A549 (cell line): ENCODE measurements at regions not wholly inside any gene's neighbourhood (a gene's known extent, or its start where the extent isn't known, plus 50 kb on each side); places are given as distances from the start of the nearest gene placed in this dataset.

ENCODE experiments used
- ATAC-seq, 2 experiments: fragments of 200-7000 bp in 1 of 2; fragments of >200 bp in 1 of 2; cut with Nextera tagmentation in 1 of 2; cut with Tn5 transposase in 1 of 2; 3 replicates each; pipeline versions ENCODE4 v1.8.0 to v1.9.1; 2018 to 2020; ENCODE audit warnings: mild to moderate bottlenecking in 1 of 2, moderate library complexity in 1 of 2
- CTCF ChIA-PET: fragments of 300-600 bp; sonication (Branson Sonifier 250); formaldehyde crosslinking; extraction: SDS; loops from one replicate; lab custom pipeline; 2021; ENCODE audit warnings: antibody characterized with exemption, inconsistent platforms; lab: Yijun Ruan, JAX
- POLR2A ChIA-PET: fragments of 350-600 bp; formaldehyde crosslinking; extraction: SDS; loops from one replicate; lab custom pipeline; 2021; ENCODE audit warnings: antibody characterized with exemption, inconsistent platforms; lab: Yijun Ruan, JAX
- DNase-seq, 2 experiments: peaks; one replicate each; pipeline versions ENCODE4 v3.0.0 to v3.0.0-alpha.2; 2011 to 2016; ENCODE audit warnings: low read depth in 1 of 2, low spot score in 1 of 2
- FAIRE-seq: peaks from 2 replicates; lab custom pipeline; 2011; peaks lifted over from hg19 to GRCh38; lab: Jason Lieb, UNC
- H3K27ac ChIP-seq, 2 experiments: fragments of >200 bp; sonication (Bioruptor Twin); formaldehyde crosslinking; 3 replicates each; pipeline ENCODE4 v1.5.1; 2016 to 2017
- H3K4me1 ChIP-seq: fragments of >200 bp; sonication (Bioruptor Twin); formaldehyde crosslinking; 3 replicates; pipeline ENCODE4 v1.6.1; 2016
- H3K4me2 ChIP-seq: fragments of >200 bp; sonication (Bioruptor Twin); formaldehyde crosslinking; 3 replicates; pipeline ENCODE4 v1.6.1; 2016
- H3K4me3 ChIP-seq: fragments of >200 bp; sonication (Bioruptor Twin); formaldehyde crosslinking; 3 replicates; pipeline ENCODE4 v1.5.1; 2016
- H3K9me3 ChIP-seq: fragments of >200 bp; sonication (Bioruptor Twin); formaldehyde crosslinking; 3 replicates; pipeline ENCODE4 v1.6.1; 2016
- BHLHE40 ChIP-seq: IDR thresholded peaks from 2 replicates; pipeline ENCODE4 v1.6.1; 2012; ENCODE audit warnings: low read depth, low read length, inconsistent platforms
- CBX8 ChIP-seq: fragments of 200-600 bp; sonication (generic); IDR thresholded peaks from 2 replicates; pipeline ENCODE4 v1.6.1; 2016
- CHD4 ChIP-seq: fragments of 200-600 bp; sonication (generic); IDR thresholded peaks from 2 replicates; pipeline ENCODE4 v1.6.1; 2016; ENCODE audit warnings: antibody characterized with exemption, mild to moderate bottlenecking, borderline replicate concordance
- EHMT2 ChIP-seq: fragments of 200-600 bp; sonication (generic); IDR thresholded peaks from 2 replicates; pipeline ENCODE4 v1.6.1; 2016; ENCODE audit warnings: antibody characterized with exemption, low read depth, mild to moderate bottlenecking, moderate library complexity
- ESRRA ChIP-seq: fragments of 150-350 bp; IDR thresholded peaks from 2 replicates; pipeline ENCODE4 v1.6.1; 2014; ENCODE audit warnings: mild to moderate bottlenecking, low read length, borderline replicate concordance
- HDAC2 ChIP-seq: fragments of 200-600 bp; sonication (generic); IDR thresholded peaks from 2 replicates; pipeline ENCODE4 v1.6.1; 2016
- KDM5A ChIP-seq: fragments of 200-600 bp; sonication (generic); IDR thresholded peaks from 2 replicates; pipeline ENCODE4 v1.6.1; 2016; ENCODE audit warnings: antibody characterized with exemption, mild to moderate bottlenecking
- MAZ ChIP-seq: fragments of 150-350 bp; IDR thresholded peaks from 2 replicates; pipeline ENCODE4 v1.6.1; 2014; ENCODE audit warnings: antibody characterized with exemption, low read depth, low read length, borderline replicate concordance
- MYC ChIP-seq: IDR thresholded peaks from 2 replicates; pipeline ENCODE4 v1.6.1; 2012; ENCODE audit warnings: mild to moderate bottlenecking, inconsistent platforms, low read length, improper control_type of control experiment, borderline replicate concordance
- NFE2L2 ChIP-seq: fragments of 150-350 bp; conservative IDR thresholded peaks from 2 replicates; pipeline ENCODE4 v1.6.1; 2014; ENCODE audit warnings: low read length
- NPAS2 ChIP-seq: fragments of 250-450 bp; sonication (Bioruptor Pico); IDR thresholded peaks from 2 replicates; pipeline ENCODE4 v1.8.0; 2022; ENCODE audit warnings: mild to moderate bottlenecking, moderate library complexity, borderline replicate concordance
- NR3C1 ChIP-seq: fragments of >200 bp; sonication (Bioruptor Twin); formaldehyde crosslinking; IDR thresholded peaks from 3 replicates; pipeline ENCODE4 v1.6.1; 2017
- PHF8 ChIP-seq: fragments of 200-600 bp; sonication (generic); IDR thresholded peaks from 2 replicates; pipeline ENCODE4 v1.6.1; 2016; ENCODE audit warnings: low read depth, mild to moderate bottlenecking, antibody characterized with exemption, moderate library complexity, borderline replicate concordance
- POLR2AphosphoS2 ChIP-seq: conservative IDR thresholded peaks from 2 replicates; pipeline ENCODE4 v1.6.1; 2012; ENCODE audit warnings: low read length, improper control_type of control experiment, inconsistent platforms
- RAD21 ChIP-seq, 2 experiments: fragments of >200 bp in 1 of 2; sonication (Bioruptor Twin) in 1 of 2; formaldehyde crosslinking in 1 of 2; IDR thresholded peaks in 1 of 2; conservative IDR thresholded peaks in 1 of 2; 2 replicates in 1 of 2; 3 replicates in 1 of 2; pipeline ENCODE4 v1.6.1; 2012 to 2018; ENCODE audit warnings: inconsistent platforms in 1 of 2
- RARB ChIP-seq: fragments of 250-450 bp; sonication (Bioruptor Pico); IDR thresholded peaks from 2 replicates; pipeline ENCODE4 v1.8.0; 2021; ENCODE audit warnings: mild to moderate bottlenecking, moderate library complexity
- RCOR1 ChIP-seq: fragments of 150-350 bp; IDR thresholded peaks from 2 replicates; pipeline ENCODE4 v1.6.1; 2014; ENCODE audit warnings: antibody characterized with exemption, low read length, low read depth
- RFX5 ChIP-seq: fragments of 450-650 bp; IDR thresholded peaks from 2 replicates; pipeline ENCODE4 v1.7.1; 2014; ENCODE audit warnings: antibody characterized with exemption, mild to moderate bottlenecking, moderate library complexity
- RNF2 ChIP-seq: fragments of 200-600 bp; sonication (generic); IDR thresholded peaks from 2 replicates; pipeline ENCODE4 v1.6.1; 2016; ENCODE audit warnings: low read depth, mild to moderate bottlenecking, antibody characterized with exemption, moderate library complexity, borderline replicate concordance
- SMC3 ChIP-seq: fragments of >200 bp; sonication (Bioruptor Twin); formaldehyde crosslinking; IDR thresholded peaks from 3 replicates; pipeline ENCODE4 v1.6.1; 2018; ENCODE audit warnings: inconsistent platforms
- TFCP2L1 ChIP-seq: fragments of 250-450 bp; sonication (Bioruptor Pico); IDR thresholded peaks from 2 replicates; pipeline ENCODE4 v1.5.0; 2021; ENCODE audit warnings: mild to moderate bottlenecking
- TP53 ChIP-seq: fragments of 250-450 bp; sonication (Bioruptor Pico); IDR thresholded peaks from 2 replicates; pipeline ENCODE4 v1.5.0; 2021; ENCODE audit warnings: mild to moderate bottlenecking, moderate library complexity
- ZSCAN20 ChIP-seq: fragments of 250-450 bp; sonication (Bioruptor Pico); IDR thresholded peaks from 2 replicates; pipeline ENCODE4 v1.8.0; 2022; ENCODE audit warnings: mild to moderate bottlenecking, moderate library complexity
- WGBS: methylation state at CpG from one replicate; pipeline ENCODE4 v1.1.6; 2017; ENCODE audit errors: missing lambda C conversion rate; 5-methylcytosine and 5-hydroxymethylcytosine counted together
- TF ChIP-seq, protein P1 (sequence below): fragments of 200-600 bp; sonication (generic); IDR thresholded peaks from 2 replicates; pipeline ENCODE4 v1.6.1; 2016; ENCODE audit warnings: antibody characterized with exemption, mild to moderate bottlenecking, moderate library complexity
- TF ChIP-seq, protein P2 (sequence below): IDR thresholded peaks from 2 replicates; pipeline ENCODE4 v1.6.1; 2012
- TF ChIP-seq, protein P3 (sequence below): fragments of 250-450 bp; sonication (Bioruptor Pico); IDR thresholded peaks from 2 replicates; pipeline ENCODE4 v1.5.0; 2020; ENCODE audit warnings: low read depth, mild to moderate bottlenecking, moderate library complexity
- TF ChIP-seq, protein P4 (sequence below): fragments of 250-450 bp; sonication (Bioruptor Pico); IDR thresholded peaks from 2 replicates; pipeline ENCODE4 v1.5.0; 2021; ENCODE audit warnings: mild to moderate bottlenecking, moderate library complexity, borderline replicate concordance
- TF ChIP-seq, protein P5 (sequence below): IDR thresholded peaks from 2 replicates; pipeline ENCODE4 v1.6.1; 2012

DNA sequence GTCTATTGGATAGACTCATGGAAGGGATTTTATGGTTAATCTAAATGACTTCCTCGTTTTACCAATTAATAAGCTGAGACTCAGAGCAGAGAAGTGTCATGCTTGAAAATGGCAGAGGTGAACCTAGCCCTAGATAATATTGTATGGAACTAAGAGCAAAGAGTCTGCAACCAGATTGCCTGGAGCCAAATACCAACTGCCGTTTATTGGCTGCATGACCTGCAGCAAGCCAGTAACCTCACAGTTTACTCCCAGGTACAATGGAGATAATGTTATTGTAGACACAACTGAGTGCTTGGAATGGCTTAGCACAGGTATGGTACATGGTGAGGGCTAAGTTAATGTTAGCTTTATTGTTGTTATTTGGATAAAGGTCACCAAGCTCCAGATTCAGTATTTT, 84.6 kb upstream of the FAT3 start:
- no peak overlapping the region for H3K4me2 ChIP-seq
- CTCF ChIA-PET: no interaction called here
- no peak overlapping the region for H3K4me3 ChIP-seq
- no peaks in the 10 kb centered on the region for H3K9me3 ChIP-seq
- FAIRE-seq: no peak
- WGBS: 46% methylated on average over 2 of the region's 2 CpGs
- no peak for DNase-seq
- H3K4me1 ChIP-seq: no peaks in the 10 kb centered on the region
- no peak for ATAC-seq
- POLR2A ChIA-PET: no interaction called here
- no peak for TF ChIP-seq NPAS2 (CRISPR knock-in tag)
- no peak for TF ChIP-seq BHLHE40
- TF ChIP-seq HDAC2: no peak
- TF ChIP-seq ZSCAN20 (CRISPR knock-in tag): no peak
- no peak for TF ChIP-seq NR3C1
- no peak for TF ChIP-seq TFCP2L1 (CRISPR knock-in tag)
- TF ChIP-seq RFX5: no peak
- no peak for TF ChIP-seq MYC
- TF ChIP-seq CBX8: no peak
- TF ChIP-seq RNF2: no peak
- TF ChIP-seq, protein P1, sequence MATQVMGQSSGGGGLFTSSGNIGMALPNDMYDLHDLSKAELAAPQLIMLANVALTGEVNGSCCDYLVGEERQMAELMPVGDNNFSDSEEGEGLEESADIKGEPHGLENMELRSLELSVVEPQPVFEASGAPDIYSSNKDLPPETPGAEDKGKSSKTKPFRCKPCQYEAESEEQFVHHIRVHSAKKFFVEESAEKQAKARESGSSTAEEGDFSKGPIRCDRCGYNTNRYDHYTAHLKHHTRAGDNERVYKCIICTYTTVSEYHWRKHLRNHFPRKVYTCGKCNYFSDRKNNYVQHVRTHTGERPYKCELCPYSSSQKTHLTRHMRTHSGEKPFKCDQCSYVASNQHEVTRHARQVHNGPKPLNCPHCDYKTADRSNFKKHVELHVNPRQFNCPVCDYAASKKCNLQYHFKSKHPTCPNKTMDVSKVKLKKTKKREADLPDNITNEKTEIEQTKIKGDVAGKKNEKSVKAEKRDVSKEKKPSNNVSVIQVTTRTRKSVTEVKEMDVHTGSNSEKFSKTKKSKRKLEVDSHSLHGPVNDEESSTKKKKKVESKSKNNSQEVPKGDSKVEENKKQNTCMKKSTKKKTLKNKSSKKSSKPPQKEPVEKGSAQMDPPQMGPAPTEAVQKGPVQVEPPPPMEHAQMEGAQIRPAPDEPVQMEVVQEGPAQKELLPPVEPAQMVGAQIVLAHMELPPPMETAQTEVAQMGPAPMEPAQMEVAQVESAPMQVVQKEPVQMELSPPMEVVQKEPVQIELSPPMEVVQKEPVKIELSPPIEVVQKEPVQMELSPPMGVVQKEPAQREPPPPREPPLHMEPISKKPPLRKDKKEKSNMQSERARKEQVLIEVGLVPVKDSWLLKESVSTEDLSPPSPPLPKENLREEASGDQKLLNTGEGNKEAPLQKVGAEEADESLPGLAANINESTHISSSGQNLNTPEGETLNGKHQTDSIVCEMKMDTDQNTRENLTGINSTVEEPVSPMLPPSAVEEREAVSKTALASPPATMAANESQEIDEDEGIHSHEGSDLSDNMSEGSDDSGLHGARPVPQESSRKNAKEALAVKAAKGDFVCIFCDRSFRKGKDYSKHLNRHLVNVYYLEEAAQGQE: no peak
- no peak for TF ChIP-seq RAD21 (conservative IDR thresholded peaks at IDR 0.05 in 1 of 2, IDR thresholded peaks at IDR 0.05 in 1 of 2)
- TF ChIP-seq POLR2AphosphoS2: no peak
- TF ChIP-seq TP53 (CRISPR knock-in tag): no peak
- TF ChIP-seq CHD4: no peak
- TF ChIP-seq NFE2L2: no peak
- H3K27ac ChIP-seq: no peak overlapping the region

DNA sequence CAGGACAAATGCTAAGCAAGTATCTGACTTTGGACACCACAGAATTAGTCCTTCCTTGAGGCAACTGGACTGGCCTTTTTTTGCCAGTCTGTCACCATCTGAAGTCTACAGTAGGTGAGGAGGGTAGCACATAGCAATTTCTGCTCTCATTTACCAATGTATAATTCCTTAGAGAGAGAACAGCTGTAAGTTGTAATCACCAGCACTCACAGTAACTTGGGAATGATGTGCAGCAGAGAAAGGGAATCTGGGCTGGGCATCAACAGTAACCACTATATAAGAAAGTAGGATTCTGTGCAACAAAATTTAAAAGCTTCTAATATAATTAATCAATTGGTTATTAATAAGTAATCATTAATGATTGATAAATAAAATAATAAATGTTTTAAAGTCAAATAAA, 86.3 kb upstream of the FAT3 start:
- no peak overlapping the region for H3K4me3 ChIP-seq
- DNase-seq (no peak), FAIRE-seq (no peak), ATAC-seq (no peak)
- peaks cover 3% of the 10 kb centered on the region; the same call in 1 of the 3 replicates for H3K9me3 ChIP-seq
- no peak for TF ChIP-seq PHF8
- CTCF ChIA-PET: no interaction called here
- POLR2A ChIA-PET: no interaction called here
- H3K4me2 ChIP-seq: no peak overlapping the region
- H3K27ac ChIP-seq: no peak overlapping the region
- no peaks in the 10 kb centered on the region for H3K4me1 ChIP-seq

DNA sequence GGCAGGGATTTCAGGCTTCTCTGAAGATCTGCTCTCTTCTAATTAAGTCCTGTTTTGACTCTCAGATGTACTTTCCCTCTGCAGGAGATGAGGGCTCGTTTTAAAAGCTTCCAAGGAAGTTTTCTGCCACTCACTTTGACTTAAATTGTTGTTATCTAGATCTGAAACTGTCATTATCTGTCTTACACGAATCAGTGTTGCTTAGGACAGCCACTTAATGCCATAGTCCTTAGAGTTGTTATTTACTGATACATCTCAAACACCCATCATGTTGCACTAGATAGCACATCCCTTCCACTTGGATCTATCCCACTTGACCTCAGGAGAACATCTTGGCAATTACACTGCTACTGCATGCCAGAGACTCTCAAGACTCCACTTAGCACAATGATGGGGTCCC, 86.9 kb upstream of the FAT3 start:
- CTCF ChIA-PET: no interaction called here
- FAIRE-seq: no peak
- 8% methylated on average over 2 of the region's 2 CpGs for WGBS
- Histone ChIP-seq H3K9me3 (peaks cover 3% of the 10 kb centered on the region; the same call in 1 of the 3 replicates), H3K4me3 (no peak overlapping the region)
- no peak for DNase-seq
- TF ChIP-seq CBX8 (no peak), SMC3 (no peak), RARB (CRISPR knock-in tag) (no peak), RCOR1 (no peak), MYC (no peak), EHMT2 (no peak), BHLHE40 (no peak), PHF8 (no peak), ESRRA (no peak), NR3C1 (no peak), MAZ (no peak), RFX5 (no peak), KDM5A (no peak)
- TF ChIP-seq, protein P2, sequence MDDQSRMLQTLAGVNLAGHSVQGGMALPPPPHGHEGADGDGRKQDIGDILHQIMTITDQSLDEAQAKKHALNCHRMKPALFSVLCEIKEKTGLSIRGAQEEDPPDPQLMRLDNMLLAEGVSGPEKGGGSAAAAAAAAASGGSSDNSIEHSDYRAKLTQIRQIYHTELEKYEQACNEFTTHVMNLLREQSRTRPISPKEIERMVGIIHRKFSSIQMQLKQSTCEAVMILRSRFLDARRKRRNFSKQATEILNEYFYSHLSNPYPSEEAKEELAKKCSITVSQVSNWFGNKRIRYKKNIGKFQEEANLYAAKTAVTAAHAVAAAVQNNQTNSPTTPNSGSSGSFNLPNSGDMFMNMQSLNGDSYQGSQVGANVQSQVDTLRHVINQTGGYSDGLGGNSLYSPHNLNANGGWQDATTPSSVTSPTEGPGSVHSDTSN: no peak
- TF ChIP-seq, protein P3, sequence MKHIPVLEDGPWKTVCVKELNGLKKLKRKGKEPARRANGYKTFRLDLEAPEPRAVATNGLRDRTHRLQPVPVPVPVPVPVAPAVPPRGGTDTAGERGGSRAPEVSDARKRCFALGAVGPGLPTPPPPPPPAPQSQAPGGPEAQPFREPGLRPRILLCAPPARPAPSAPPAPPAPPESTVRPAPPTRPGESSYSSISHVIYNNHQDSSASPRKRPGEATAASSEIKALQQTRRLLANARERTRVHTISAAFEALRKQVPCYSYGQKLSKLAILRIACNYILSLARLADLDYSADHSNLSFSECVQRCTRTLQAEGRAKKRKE (CRISPR knock-in tag): no peak
- TF ChIP-seq, protein P4, sequence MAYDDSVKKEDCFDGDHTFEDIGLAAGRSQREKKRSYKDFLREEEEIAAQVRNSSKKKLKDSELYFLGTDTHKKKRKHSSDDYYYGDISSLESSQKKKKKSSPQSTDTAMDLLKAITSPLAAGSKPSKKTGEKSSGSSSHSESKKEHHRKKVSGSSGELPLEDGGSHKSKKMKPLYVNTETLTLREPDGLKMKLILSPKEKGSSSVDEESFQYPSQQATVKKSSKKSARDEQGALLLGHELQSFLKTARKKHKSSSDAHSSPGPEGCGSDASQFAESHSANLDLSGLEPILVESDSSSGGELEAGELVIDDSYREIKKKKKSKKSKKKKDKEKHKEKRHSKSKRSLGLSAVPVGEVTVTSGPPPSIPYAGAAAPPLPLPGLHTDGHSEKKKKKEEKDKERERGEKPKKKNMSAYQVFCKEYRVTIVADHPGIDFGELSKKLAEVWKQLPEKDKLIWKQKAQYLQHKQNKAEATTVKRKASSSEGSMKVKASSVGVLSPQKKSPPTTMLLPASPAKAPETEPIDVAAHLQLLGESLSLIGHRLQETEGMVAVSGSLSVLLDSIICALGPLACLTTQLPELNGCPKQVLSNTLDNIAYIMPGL (CRISPR knock-in tag): no peak
- TF ChIP-seq, protein P5, sequence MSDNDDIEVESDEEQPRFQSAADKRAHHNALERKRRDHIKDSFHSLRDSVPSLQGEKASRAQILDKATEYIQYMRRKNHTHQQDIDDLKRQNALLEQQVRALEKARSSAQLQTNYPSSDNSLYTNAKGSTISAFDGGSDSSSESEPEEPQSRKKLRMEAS: no peak
- TF ChIP-seq, all 56 proteins: peak for 0
- no peaks in the 10 kb centered on the region for H3K4me1 ChIP-seq
- H3K4me2 ChIP-seq: no peak overlapping the region
- POLR2A ChIA-PET: no interaction called here
- ATAC-seq: no peak
- no peak overlapping the region for H3K27ac ChIP-seq
